HG03575 (cell line): ENCODE measurements at regions not wholly inside any gene's neighbourhood (a gene's known extent, or its start where the extent isn't known, plus 50 kb on each side); places are given as distances from the start of the nearest gene placed in this dataset.
"Not testable (repeated sequence)": the region's sequence is repeated elsewhere in the genome, so short reads cannot be mapped to it uniquely, and the experiment has no call there.

Experiments used
- ATAC-seq: cut with Tn5 transposase; IDR thresholded peaks from one replicate; pipeline ENCODE4 v1.9.1; 2021; ENCODE audit not compliant: unreplicated experiment, insufficient number of reproducible peaks, low FRiP score; ENCODE audit errors: extremely low read depth

GRCh38 chr16:60404401-60404800, 1631.8 kb downstream of the CDH8 start:
- no peak for ATAC-seq

- ATAC-seq, result not testable (repeated sequence)
Measured at GRCh38 chr16:60402941-60403340, 1633.3 kb downstream of the CDH8 start.

- no peak for ATAC-seq
Measured at GRCh38 chr16:60392380-60392779, 1643.9 kb downstream of the CDH8 start.

GRCh38 chr16:60371591-60371990, 1637.5 kb upstream of the GOT2 start:
- no peak for ATAC-seq

GRCh38 chr16:60367739-60368138, 1633.6 kb upstream of the GOT2 start:
- no peak for ATAC-seq

GRCh38 chr16:60363566-60363965, 1629.5 kb upstream of the GOT2 start:
- no peak for ATAC-seq

- not testable (repeated sequence) for ATAC-seq
Measured at GRCh38 chr16:60359866-60360265, 1625.8 kb upstream of the GOT2 start.

GRCh38 chr16:60359412-60359811, 1625.3 kb upstream of the GOT2 start:
- ATAC-seq, result not testable (repeated sequence)

- not testable (repeated sequence) for ATAC-seq
Measured at GRCh38 chr16:60357876-60358522, 1623.9 kb upstream of the GOT2 start.

- no peak for ATAC-seq
Measured at GRCh38 chr16:60346256-60346655, 1612.1 kb upstream of the GOT2 start.

- no peak for ATAC-seq
Measured at GRCh38 chr16:60337671-60338070, 1603.6 kb upstream of the GOT2 start.

GRCh38 chr16:60331168-60331567, 1597.1 kb upstream of the GOT2 start:
- no peak for ATAC-seq

- no peak for ATAC-seq
Measured at GRCh38 chr16:60329108-60329507, 1595.0 kb upstream of the GOT2 start.

GRCh38 chr16:60328152-60328551, 1594.0 kb upstream of the GOT2 start:
- no peak for ATAC-seq

GRCh38 chr16:60318486-60318885, 1584.4 kb upstream of the GOT2 start:
- ATAC-seq, result no peak

GRCh38 chr16:60310846-60311445, 1576.8 kb upstream of the GOT2 start:
- no peak for ATAC-seq

- no peak for ATAC-seq
Measured at GRCh38 chr16:60304720-60305119, 1570.6 kb upstream of the GOT2 start.

- ATAC-seq, result no peak
Measured at GRCh38 chr16:60304066-60304465, 1570.0 kb upstream of the GOT2 start.

GRCh38 chr16:60302676-60303075, 1568.6 kb upstream of the GOT2 start:
- ATAC-seq, result no peak

- ATAC-seq, result no peak
Measured at GRCh38 chr16:60302261-60302660, 1568.1 kb upstream of the GOT2 start.

GRCh38 chr16:60299241-60299776, 1565.2 kb upstream of the GOT2 start:
- no peak for ATAC-seq
